K562 (cell line): ENCODE measurements at regions not wholly inside any gene's neighbourhood (a gene's known extent, or its start where the extent isn't known, plus 50 kb on each side); places are given as distances from the start of the nearest gene placed in this dataset.

ENCODE experiments used
- ATAC-seq: fragments of 200-7000 bp; cut with Tn5 transposase; 3 replicates; pipeline ENCODE4 v1.9.1; 2020; ENCODE audit warnings: moderate library complexity
- BruUV-seq: library from RNA; stranded (reverse); fragments of 400-500 nt; replicated peaks from 2 replicates; lab custom pipeline; 2021; lab: Mats Ljungman, UMichigan
- CTCF ChIA-PET: fragments of 300-600 bp; formaldehyde crosslinking; extraction: SDS; loops from one replicate; lab custom pipeline; 2021; ENCODE audit warnings: low intra/inter-chr PET ratio; lab: Yijun Ruan, JAX
- POLR2A ChIA-PET: fragments of 300-600, 350-650 bp; sonication (Branson Sonifier 250); formaldehyde crosslinking; extraction: SDS; loops from one replicate; lab custom pipeline; 2021; ENCODE audit warnings: antibody characterized with exemption, inconsistent platforms; lab: Yijun Ruan, JAX
- DNase-seq, 4 experiments: peaks; one replicate each; pipeline versions ENCODE4 v3.0.0 to v3.0.0-alpha.2; 2011 to 2018; ENCODE audit warnings: low spot score in 3 of 4, mixed read lengths in 3 of 4; ENCODE audit errors: extremely low read depth in 1 of 4
- FAIRE-seq: peaks from 2 replicates; lab custom pipeline; 2011; peaks lifted over from hg19 to GRCh38; lab: Jason Lieb, UNC
- H2AFZ ChIP-seq: 2 replicates; pipeline ENCODE4 v1.6.0; 2011; ENCODE audit warnings: low read depth, low read length, control low read depth, inconsistent platforms
- H3K27ac ChIP-seq: fragments of 200-600 bp; 3 replicates; pipeline ENCODE4 v1.8.0; 2011; ENCODE audit warnings: low read depth, mild to moderate bottlenecking, control low read depth, inconsistent platforms, low read length, moderate library complexity, mixed read lengths; ENCODE audit errors: extremely low read depth
- H3K27me3 ChIP-seq, 2 experiments: fragments of 300-600 bp in 1 of 2; 2 replicates in 1 of 2; 3 replicates in 1 of 2; pipeline versions ENCODE4 v1.6.0 to v1.8.0; 2011; ENCODE audit warnings: inconsistent platforms in 2 of 2, low read length in 2 of 2, mild to moderate bottlenecking in 1 of 2, mixed read lengths in 1 of 2, moderate library complexity in 1 of 2; ENCODE audit not compliant: control insufficient read depth in 2 of 2, insufficient read depth in 2 of 2
- H3K36me3 ChIP-seq: fragments of 300-600 bp; 3 replicates; pipeline ENCODE4 v1.8.0; 2011; ENCODE audit warnings: mild to moderate bottlenecking, low read length, inconsistent platforms; ENCODE audit not compliant: control insufficient read depth, insufficient read depth
- H3K4me1 ChIP-seq, 2 experiments: fragments of 200-600 bp in 1 of 2; replicated peaks in 1 of 2; 2 replicates in 1 of 2; 3 replicates in 1 of 2; pipeline versions ENCODE4 v1.5.1 to v1.8.0; 2011; ENCODE audit warnings: inconsistent platforms in 2 of 2, low read length in 2 of 2, mild to moderate bottlenecking in 1 of 2, mixed read lengths in 1 of 2, moderate library complexity in 1 of 2; ENCODE audit not compliant: control insufficient read depth in 2 of 2, insufficient read depth in 2 of 2
- H3K4me2 ChIP-seq: 2 replicates; pipeline ENCODE4 v1.6.1; 2011; ENCODE audit warnings: low read length, control low read depth, inconsistent platforms, mixed read lengths; ENCODE audit not compliant: insufficient read depth
- H3K4me3 ChIP-seq: fragments of 200-600 bp; sonication (generic), shearing (Covaris generic); 2 replicates; pipeline ENCODE4 v1.5.1; 2016; ENCODE audit warnings: control low read depth, inconsistent platforms
- H3K79me2 ChIP-seq: fragments of 200-600 bp; 3 replicates; pipeline ENCODE4 v1.8.0; 2011; ENCODE audit warnings: low read length, inconsistent platforms; ENCODE audit not compliant: control insufficient read depth, insufficient read depth
- H3K9ac ChIP-seq, 2 experiments: 2 replicates each; pipeline versions ENCODE4 v1.6.0 to v1.6.1; 2011; ENCODE audit warnings: low read depth in 2 of 2, low read length in 2 of 2, control low read depth in 1 of 2, inconsistent platforms in 1 of 2, mild to moderate bottlenecking in 1 of 2, mixed read lengths in 1 of 2; ENCODE audit not compliant: insufficient read depth in 1 of 2
- H3K9me1 ChIP-seq: one replicate; pipeline ENCODE4 v1.6.0; 2011; ENCODE audit warnings: inconsistent platforms, mild to moderate bottlenecking, low read length, moderate library complexity; ENCODE audit not compliant: control insufficient read depth, insufficient read depth
- H3K9me3 ChIP-seq: replicated peaks from 2 replicates; pipeline ENCODE4 v1.5.1; 2011; ENCODE audit warnings: low read depth, low read length, inconsistent platforms; ENCODE audit not compliant: control insufficient read depth, insufficient read depth
- H4K20me1 ChIP-seq: replicated peaks from 2 replicates; pipeline ENCODE4 v1.6.1; 2011; ENCODE audit warnings: low read length, inconsistent platforms, mixed read lengths; ENCODE audit not compliant: control insufficient read depth, insufficient read depth
- ARID1B ChIP-seq: fragments of 450-650 bp; IDR thresholded peaks from 2 replicates; pipeline ENCODE4 v1.6.1; 2016; ENCODE audit warnings: antibody characterized with exemption, mild to moderate bottlenecking, inconsistent platforms
- ARID4B ChIP-seq: sonication (generic); formaldehyde crosslinking; IDR thresholded peaks from 2 replicates; pipeline ENCODE4 v1.8.0; 2022; ENCODE audit warnings: mild to moderate bottlenecking, missing genetic modification reagents
- ETS2 ChIP-seq: IDR thresholded peaks from 2 replicates; pipeline ENCODE4 v1.6.1; 2016; ENCODE audit warnings: borderline replicate concordance, missing genetic modification characterization, mild to moderate bottlenecking, moderate library complexity, missing compliant biosample characterization; ENCODE audit not compliant: poor library complexity, severe bottlenecking
- GABPB2 ChIP-seq: fragments of 250-450 bp; sonication (Bioruptor Pico); conservative IDR thresholded peaks from 2 replicates; pipeline ENCODE4 v1.5.1; 2021; ENCODE audit warnings: mild to moderate bottlenecking
- HMG20B ChIP-seq: fragments of 250-450 bp; sonication (Bioruptor Pico); IDR thresholded peaks from 2 replicates; pipeline ENCODE4 v1.5.0; 2021; ENCODE audit warnings: mild to moderate bottlenecking
- HNRNPL ChIP-seq: fragments of 200-400 bp; formaldehyde crosslinking; IDR thresholded peaks from 2 replicates; pipeline ENCODE4 v1.6.1; 2017; ENCODE audit warnings: low read depth, mild to moderate bottlenecking, low read length
- NCOA2 ChIP-seq, 2 experiments: fragments of 450-650 bp; IDR thresholded peaks; 2 replicates each; pipeline ENCODE4 v1.6.1; 2018; ENCODE audit warnings: mild to moderate bottlenecking in 2 of 2, moderate library complexity in 1 of 2; ENCODE audit not compliant: partially characterized antibody in 2 of 2
- PRPF4 ChIP-seq: fragments of 200-400 bp; formaldehyde crosslinking; IDR thresholded peaks from one replicate; pipeline ENCODE4 v1.6.1; 2017; ENCODE audit warnings: low read length, low read depth, mild to moderate bottlenecking; ENCODE audit not compliant: insufficient read depth, poor library complexity, severe bottlenecking
- PURB ChIP-seq: sonication (generic); formaldehyde crosslinking; IDR thresholded peaks from 2 replicates; pipeline ENCODE4 v1.9.0; 2021; ENCODE audit warnings: low read depth, mild to moderate bottlenecking, missing genetic modification reagents
- RBM22 ChIP-seq: fragments of 200-400 bp; formaldehyde crosslinking; IDR thresholded peaks from 2 replicates; pipeline ENCODE4 v1.6.1; 2018; ENCODE audit warnings: low read length, low read depth; ENCODE audit not compliant: poor library complexity, severe bottlenecking
- SPI1 ChIP-seq: IDR thresholded peaks from 2 replicates; pipeline ENCODE4 v1.6.1; 2011; ENCODE audit warnings: low read depth, low read length, control low read depth, borderline replicate concordance
- TAF7 ChIP-seq: fragments of 450-650 bp; IDR thresholded peaks from 2 replicates; pipeline ENCODE4 v1.6.1; 2016; ENCODE audit warnings: missing genetic modification characterization, missing compliant biosample characterization
- USF1 ChIP-seq: sonication (generic); formaldehyde crosslinking; IDR thresholded peaks from 2 replicates; pipeline ENCODE4 v1.9.0; 2022; ENCODE audit warnings: mild to moderate bottlenecking, missing genetic modification reagents
- YY1 ChIP-seq, 3 experiments: IDR thresholded peaks; 2 replicates each; pipeline ENCODE4 v1.6.1; 2011; ENCODE audit warnings: low read length in 2 of 3, mild to moderate bottlenecking in 2 of 3, moderate library complexity in 2 of 3, borderline replicate concordance in 1 of 3, control low read depth in 1 of 3, low read depth in 1 of 3; ENCODE audit not compliant: insufficient read depth in 3 of 3, insufficient replicate concordance in 2 of 3, control insufficient read depth in 1 of 3, insufficient read length in 1 of 3; ENCODE audit errors: extremely low read depth in 1 of 3
- ZNF140 ChIP-seq: fragments of 250-450 bp; sonication (Bioruptor Pico); IDR thresholded peaks from 2 replicates; pipeline ENCODE4 v1.8.0; 2021; ENCODE audit warnings: moderate library complexity, mild to moderate bottlenecking, inconsistent platforms
- ZNF146 ChIP-seq: IDR thresholded peaks from one replicate; pipeline ENCODE4 v1.6.1; 2018; ENCODE audit warnings: missing compliant biosample characterization; ENCODE audit not compliant: unreplicated experiment
- ZNF239 ChIP-seq: fragments of 250-450 bp; sonication (Bioruptor Pico); IDR thresholded peaks from 2 replicates; pipeline ENCODE4 v1.4.0; 2020; ENCODE audit warnings: mild to moderate bottlenecking
- ZNF436 ChIP-seq: fragments of 250-450, 450-650 bp; sonication (Bioruptor Pico); formaldehyde crosslinking; IDR thresholded peaks from 2 replicates; pipeline ENCODE4 v1.7.0; 2020; ENCODE audit warnings: mild to moderate bottlenecking
- WGBS: fragments of 100-300 bp; shearing (Covaris generic); methylation state at CpG from one replicate; pipeline ENCODE4 v1.1.6; 2016; ENCODE audit warnings: low coverage, mixed read lengths; ENCODE audit not compliant: insufficient coverage; ENCODE audit errors: missing lambda C conversion rate; 5-methylcytosine and 5-hydroxymethylcytosine counted together
- in situ Hi-C: fragments of 300-500 bp; cut with MboI; formaldehyde crosslinking; loops from 4 replicates; pipeline ENCODE4 v1.15.0; 2018; ENCODE audit warnings: inconsistent platforms, mixed read lengths
- intact Hi-C: fragments of 100-400 bp; cut with micrococcal nuclease; formaldehyde crosslinking; loops from 2 replicates; pipeline ENCODE4 v1.14.2; 2022

- no peak for TF ChIP-seq YY1 (IDR thresholded peaks at IDR 0.05; ENCODE audit: borderline replicate concordance in 1 of 3, control insufficient read depth in 1 of 3, extremely low read depth in 1 of 3, insufficient read depth in 3 of 3, insufficient read length in 1 of 3, insufficient replicate concordance in 2 of 3, low read depth in 1 of 3, low read length in 2 of 3)
- TF ChIP-seq PRPF4 = no peak
- no peak for TF ChIP-seq GABPB2
- no peak for TF ChIP-seq TAF7 (tag)
- TF ChIP-seq HMG20B (CRISPR knock-in tag) = no peak
Observed at GRCh38 chr2:208669394-208669793, 262.8 kb downstream of the PTH2R start (continued).

GRCh38 chr2:208671284-208671683 lies 264.7 kb downstream of the PTH2R start:
- Histone ChIP-seq H3K27me3 (no peaks in the 10 kb centered on the region), H3K4me2 (no peak overlapping the region), H3K27ac (no peak overlapping the region), H3K9me3 (no peaks in the 10 kb centered on the region), H3K36me3 (no peaks in the 10 kb centered on the region), H3K4me3 (no peak overlapping the region), H2AFZ (no peak overlapping the region), H3K9me1 (no peaks in the 10 kb centered on the region), H4K20me1 (no peaks in the 10 kb centered on the region), H3K9ac (no peak overlapping the region), H3K4me1 (no peaks in the 10 kb centered on the region), H3K79me2 (no peaks in the 10 kb centered on the region)
- WGBS = 13% methylated on average over 1 of the region's 1 CpG
- in situ Hi-C loops = no loop called here
- ATAC-seq (no peak), FAIRE-seq (no peak), DNase-seq (no peak)
- POLR2A ChIA-PET = no interaction called here
- BruUV-seq = no TSS peak
- intact Hi-C loops = no loop called here
- CTCF ChIA-PET = no interaction called here
- no peak for TF ChIP-seq HNRNPL
- no peak for TF ChIP-seq ZNF146 (CRISPR knock-in tag)
- TF ChIP-seq ETS2 (tag) = no peak
- no peak for TF ChIP-seq ARID4B (CRISPR knock-in tag)
- TF ChIP-seq ZNF140 = no peak
- TF ChIP-seq USF1 = no peak
- no peak for TF ChIP-seq ZNF239 (CRISPR knock-in tag)
- no peak for TF ChIP-seq SPI1
- no peak for TF ChIP-seq PURB
- TF ChIP-seq ARID1B = no peak
- TF ChIP-seq NCOA2 (IDR thresholded peaks at IDR 0.05; ENCODE audit: partially characterized antibody in 2 of 2) = no peak
- TF ChIP-seq ZNF436 (CRISPR knock-in tag) = no peak
- TF ChIP-seq RBM22 = no peak
